Adrenal gland (tissue), 9 donors: ENCODE measurements at regions not wholly inside any gene's neighbourhood (a gene's known extent, or its start where the extent isn't known, plus 50 kb on each side); places are given as distances from the start of the nearest gene placed in this dataset.

Source experiments
- DNase-seq, 7 donors: peaks; one replicate each; pipeline ENCODE4 v3.0.0-alpha.2; 2019 to 2020
- H3K27ac ChIP-seq, 5 donors: fragments of 200-600 bp; sonication (generic) in 4 of 5; 1 replicate in 3 of 5; 2 replicates in 2 of 5; pipeline versions ENCODE4 v1.5.1 to v1.8.0; 2016 to 2020; ENCODE audit warnings: mild to moderate bottlenecking in 1 of 5
- H3K27me3 ChIP-seq: fragments of 200-600 bp; 2 replicates; pipeline ENCODE4 v1.8.0; 2021
- H3K36me3 ChIP-seq, 2 donors: fragments of 200-600 bp; replicated peaks in 1 of 2; 1 replicate in 1 of 2; 2 replicates in 1 of 2; pipeline versions ENCODE4 v1.5.1 to v1.8.0; 2018 to 2022
- H3K4me1 ChIP-seq, 2 donors: fragments of 200-600 bp; replicated peaks in 1 of 2; 1 replicate in 1 of 2; 2 replicates in 1 of 2; pipeline versions ENCODE4 v1.5.1 to v1.8.0; 2018 to 2021
- H3K4me3 ChIP-seq, 4 donors: fragments of 200-600 bp; sonication (generic) in 3 of 4; one replicate each; pipeline ENCODE4 v1.5.1; 2016 to 2018
- H3K9me3 ChIP-seq, 3 donors: fragments of 200-600 bp; sonication (generic) in 1 of 3; replicated peaks in 1 of 3; 1 replicate in 2 of 3; 2 replicates in 1 of 3; pipeline versions ENCODE4 v1.5.1 to v1.8.0; 2016 to 2021
- POLR2A ChIP-seq, 2 donors: fragments of 450-650 bp; IDR thresholded peaks; one replicate each; pipeline ENCODE4 v1.6.1; 2017; ENCODE audit warnings: antibody characterized with exemption in 2 of 2, mild to moderate bottlenecking in 2 of 2, moderate library complexity in 1 of 2
- WGBS, 4 donors: extraction: QIAGEN DNeasy Blood & Tissue Kit in 2 of 4; methylation state at CpG; one replicate each; pipeline versions ENCODE4 v1.1.5 to v1.1.7; 2013 to 2017; 5-methylcytosine and 5-hydroxymethylcytosine counted together
- intact Hi-C, 2 donors: fragments of 100-400 bp; cut with DNase I; formaldehyde crosslinking; loops; one replicate each; pipeline versions ENCODE4 v1.14.1 to v1.15.0; 2022 to 2023
- TF ChIP-seq, protein P1 (sequence below), 6 experiments: fragments of 450-650 bp in 4 of 6; fragments of 200-600 bp in 2 of 6; sonication (generic) in 1 of 6; IDR thresholded peaks; 1 replicate in 5 of 6; 2 replicates in 1 of 6; pipeline versions ENCODE4 v1.5.1 to v1.8.0; 2016 to 2021; ENCODE audit warnings: antibody characterized with exemption in 6 of 6, mild to moderate bottlenecking in 2 of 6, moderate library complexity in 1 of 6
- donor health status: healthy with polysubstance abuse.
- donor health status: Bipolar disorder and iron deficiency.
- donor health status: DM: yes; HTN: yes; CAD: no.
- donor health status: DM: no; HTN: no; CAD: no.
- donor health status: DM: no; HTN: no; CAD: no.

DNA sequence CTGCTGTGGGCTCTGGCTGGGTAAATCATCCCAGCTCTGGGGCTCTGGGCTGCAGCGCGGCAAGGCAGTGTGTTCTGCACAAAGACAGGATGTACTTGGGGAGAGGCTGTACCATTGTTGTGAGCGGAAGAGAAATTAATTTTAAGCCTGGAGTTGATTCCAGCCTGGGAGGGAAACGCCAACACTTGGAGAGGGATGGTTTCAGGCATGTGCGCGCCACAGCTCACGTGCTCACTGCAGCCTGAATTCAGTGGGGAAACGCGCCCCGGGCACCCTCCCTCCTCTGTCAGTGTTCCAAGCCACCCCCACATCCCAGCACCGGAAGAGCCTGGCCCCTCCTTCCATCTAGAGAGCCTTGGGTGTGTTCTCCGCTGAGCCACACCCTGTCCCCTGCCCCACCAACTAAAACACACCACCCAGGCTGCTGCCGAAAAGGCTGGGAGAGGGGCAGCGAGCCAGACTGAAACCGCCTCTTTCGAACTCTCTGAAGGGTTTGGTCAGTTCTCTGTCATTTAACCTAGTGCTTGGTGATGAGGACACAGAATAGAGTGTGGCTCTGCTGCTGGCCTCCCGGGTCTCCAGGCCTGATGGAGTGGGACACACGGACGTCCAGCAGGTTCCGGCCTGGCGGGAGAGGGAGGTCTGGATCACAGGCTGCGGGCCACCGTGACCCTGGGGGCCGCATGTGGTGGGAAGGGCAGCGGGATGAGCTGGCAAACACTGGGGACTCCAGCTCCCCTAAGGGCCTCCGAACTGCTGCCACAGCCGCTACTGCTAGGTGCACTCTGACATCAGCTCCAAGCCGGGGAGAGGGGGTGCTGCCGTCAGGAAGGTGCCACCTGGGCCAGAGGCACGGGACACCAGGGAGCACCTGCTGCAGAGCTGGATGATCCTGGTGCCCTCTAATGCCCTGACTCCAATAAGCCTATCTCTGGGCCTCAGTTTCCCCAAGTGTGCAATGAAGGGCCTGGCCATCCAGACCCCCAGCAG is 230.8 kb downstream of the CTTN start:
- WGBS, 4 donors = 44 to 71% (median 60%) methylated on average over 9 to 30 of the region's 30 CpGs
- Histone ChIP-seq H3K4me1 (no peaks in the 10 kb centered on the region), H3K4me3 (no peak overlapping the region), H3K27me3 (no peaks in the 10 kb centered on the region), H3K36me3 (no peaks in the 10 kb centered on the region), H3K27ac (peak overlapping the region in 1 of 5 donors; percentile 10), H3K9me3 (no peaks in the 10 kb centered on the region)
- peak in 4 of 7 donors; percentile 11 to 62 (median 34) for DNase-seq
- TF ChIP-seq POLR2A (IDR thresholded peaks at IDR 0.05) = no peak
- TF ChIP-seq, protein P1, sequence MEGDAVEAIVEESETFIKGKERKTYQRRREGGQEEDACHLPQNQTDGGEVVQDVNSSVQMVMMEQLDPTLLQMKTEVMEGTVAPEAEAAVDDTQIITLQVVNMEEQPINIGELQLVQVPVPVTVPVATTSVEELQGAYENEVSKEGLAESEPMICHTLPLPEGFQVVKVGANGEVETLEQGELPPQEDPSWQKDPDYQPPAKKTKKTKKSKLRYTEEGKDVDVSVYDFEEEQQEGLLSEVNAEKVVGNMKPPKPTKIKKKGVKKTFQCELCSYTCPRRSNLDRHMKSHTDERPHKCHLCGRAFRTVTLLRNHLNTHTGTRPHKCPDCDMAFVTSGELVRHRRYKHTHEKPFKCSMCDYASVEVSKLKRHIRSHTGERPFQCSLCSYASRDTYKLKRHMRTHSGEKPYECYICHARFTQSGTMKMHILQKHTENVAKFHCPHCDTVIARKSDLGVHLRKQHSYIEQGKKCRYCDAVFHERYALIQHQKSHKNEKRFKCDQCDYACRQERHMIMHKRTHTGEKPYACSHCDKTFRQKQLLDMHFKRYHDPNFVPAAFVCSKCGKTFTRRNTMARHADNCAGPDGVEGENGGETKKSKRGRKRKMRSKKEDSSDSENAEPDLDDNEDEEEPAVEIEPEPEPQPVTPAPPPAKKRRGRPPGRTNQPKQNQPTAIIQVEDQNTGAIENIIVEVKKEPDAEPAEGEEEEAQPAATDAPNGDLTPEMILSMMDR (IDR thresholded peaks at IDR 0.05) = no peak
- intact Hi-C loops = no loop called here

DNA sequence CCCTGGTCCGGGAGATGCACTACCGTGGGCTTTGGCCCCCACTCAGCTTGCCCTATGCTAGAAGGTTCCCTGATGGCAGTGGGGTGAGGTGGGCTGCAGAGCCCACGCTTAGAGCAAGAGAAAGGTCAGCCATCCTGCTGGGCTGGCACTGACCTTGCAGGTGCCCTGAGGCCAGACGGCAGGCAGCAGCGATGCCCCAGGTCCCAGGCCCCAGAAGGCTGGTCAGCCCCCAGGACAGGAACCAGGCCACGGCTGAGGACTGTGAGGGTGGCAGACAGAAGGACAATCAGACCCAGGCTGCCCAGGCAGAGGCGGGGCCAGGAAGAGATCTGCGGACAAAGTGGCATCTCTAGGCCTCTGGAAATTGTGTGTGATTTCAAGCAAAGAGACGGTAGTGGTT is 231.7 kb downstream of the CTTN start:
- 94 to 100% (median 97%) methylated on average over 3 to 9 of the region's 9 CpGs for whole genome bisulfite sequencing, 4 donors
- Histone ChIP-seq H3K4me3 (no peak overlapping the region), H3K9me3 (no peaks in the 10 kb centered on the region), H3K4me1 (no peaks in the 10 kb centered on the region), H3K27ac (no peak overlapping the region), H3K36me3 (no peaks in the 10 kb centered on the region), H3K27me3 (no peaks in the 10 kb centered on the region)
- no peak for DNase-seq
- intact Hi-C loops = no loop called here
- TF ChIP-seq POLR2A (IDR thresholded peaks at IDR 0.05) = no peak
- TF ChIP-seq, protein P1 (IDR thresholded peaks at IDR 0.05) = no peak

DNA sequence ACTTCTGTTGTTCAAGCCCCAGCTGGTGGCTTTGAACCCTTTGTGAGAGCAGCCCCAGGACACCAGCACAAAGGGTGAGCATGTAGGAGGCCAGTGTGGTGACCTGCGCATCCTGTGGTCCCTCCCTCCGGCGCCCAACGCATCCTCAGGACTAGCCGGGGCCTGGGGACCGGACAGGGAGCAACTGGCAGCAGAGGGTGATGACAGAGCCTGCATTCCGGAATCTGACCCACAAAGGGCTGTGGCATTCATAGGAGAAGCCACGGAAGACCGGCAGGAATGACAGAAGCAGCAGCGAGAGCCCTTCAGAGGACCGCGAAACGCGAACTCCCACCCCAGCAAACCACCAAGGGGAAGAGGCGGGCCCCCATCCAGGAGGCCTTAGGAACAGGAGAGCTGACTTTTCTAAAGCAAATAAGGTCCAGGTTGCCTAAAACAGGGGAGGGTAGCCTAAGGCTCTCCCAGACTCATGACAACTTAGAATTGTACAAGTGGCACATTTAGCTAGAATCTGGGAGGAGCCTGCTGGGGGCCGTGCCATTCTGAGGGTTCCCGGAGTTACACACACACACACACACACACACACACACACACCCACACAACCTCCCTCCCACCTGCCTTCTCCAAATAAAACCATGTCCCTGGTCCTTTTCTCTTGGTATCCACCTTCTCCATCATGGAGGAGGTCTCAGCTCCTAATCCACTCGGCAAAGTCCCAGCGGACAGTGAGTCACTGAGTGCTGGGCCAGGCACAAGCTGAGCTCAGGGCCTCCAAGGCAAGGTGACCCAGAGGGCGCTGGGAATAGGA is 232.7 kb downstream of the CTTN start:
- Histone ChIP-seq H3K9me3 (no peaks in the 10 kb centered on the region), H3K36me3 (no peaks in the 10 kb centered on the region), H3K27ac (no peak overlapping the region), H3K4me1 (no peaks in the 10 kb centered on the region), H3K4me3 (no peak overlapping the region), H3K27me3 (no peaks in the 10 kb centered on the region)
- no peak for TF ChIP-seq POLR2A (IDR thresholded peaks at IDR 0.05)
- TF ChIP-seq, protein P1 (IDR thresholded peaks at IDR 0.05) = no peak
- intact Hi-C loops = no loop called here
- 85 to 90% (median 89%) methylated on average over 12 to 20 of the region's 20 CpGs for WGBS, 4 donors
- peak in 5 of 7 donors; percentile 27 to 55 (median 36) for DNase-seq

- DNase-seq = no peak
- H3K4me1 ChIP-seq = no peaks in the 10 kb centered on the region
- 80 to 97% (median 82%) methylated on average over 8 to 13 of the region's 13 CpGs for WGBS, 4 donors
- intact Hi-C loops = no loop called here
- H3K27me3 ChIP-seq = no peaks in the 10 kb centered on the region
- H3K4me3 ChIP-seq = no peak overlapping the region
- H3K36me3 ChIP-seq = no peaks in the 10 kb centered on the region
- H3K27ac ChIP-seq = no peak overlapping the region
- no peak for TF ChIP-seq POLR2A (IDR thresholded peaks at IDR 0.05)
- TF ChIP-seq, protein P1 (IDR thresholded peaks at IDR 0.05) = no peak
- no peaks in the 10 kb centered on the region for H3K9me3 ChIP-seq
Observed at GRCh38 chr11:70631624-70632047, 233.3 kb downstream of the CTTN start.
